HS-27A (cell line): ENCODE measurements at regions not wholly inside any gene's neighbourhood (a gene's known extent, or its start where the extent isn't known, plus 50 kb on each side); places are given as distances from the start of the nearest gene placed in this dataset.
"Not testable (repeated sequence)": the region's sequence is repeated elsewhere in the genome, so short reads cannot be mapped to it uniquely, and the experiment has no call there.

Source experiments
- DNase-seq: peaks from one replicate; pipeline ENCODE4 v3.0.0-alpha.2; 2012; ENCODE audit warnings: low read depth, missing footprints

- no peak for DNase-seq
Measured at GRCh38 chr9:107613321-107613720, 123.8 kb upstream of the KLF4 start.

- DNase-seq, result no peak
Measured at GRCh38 chr9:107612136-107612535, 122.6 kb upstream of the KLF4 start.

GRCh38 chr9:107609547-107609946 is 120.0 kb upstream of the KLF4 start:
- DNase-seq, result no peak

GRCh38 chr9:107606149-107606790 is 116.7 kb upstream of the KLF4 start:
- no peak for DNase-seq

- no peak for DNase-seq
Measured at GRCh38 chr9:107605041-107605440, 115.5 kb upstream of the KLF4 start.

- DNase-seq, result no peak
Measured at GRCh38 chr9:107603281-107603680, 113.7 kb upstream of the KLF4 start.

- DNase-seq, result no peak
Measured at GRCh38 chr9:107600060-107600573, 110.5 kb upstream of the KLF4 start.

- DNase-seq, result no peak
Measured at GRCh38 chr9:107597743-107598217, 108.2 kb upstream of the KLF4 start.

GRCh38 chr9:107594908-107595530 is 105.5 kb upstream of the KLF4 start:
- DNase-seq, result no peak

GRCh38 chr9:107593224-107593870 is 103.8 kb upstream of the KLF4 start:
- no peak for DNase-seq

GRCh38 chr9:107592424-107592823 is 102.9 kb upstream of the KLF4 start:
- DNase-seq, result no peak

GRCh38 chr9:107591781-107592180 is 102.2 kb upstream of the KLF4 start:
- DNase-seq, result no peak

GRCh38 chr9:107588393-107588792 is 98.8 kb upstream of the KLF4 start:
- no peak for DNase-seq

- DNase-seq, result no peak
Measured at GRCh38 chr9:107587191-107587963, 97.8 kb upstream of the KLF4 start.

- DNase-seq, result no peak
Measured at GRCh38 chr9:107586493-107586892, 96.9 kb upstream of the KLF4 start.

GRCh38 chr9:107585465-107585864 is 95.9 kb upstream of the KLF4 start:
- no peak for DNase-seq

GRCh38 chr9:107584944-107585343 is 95.4 kb upstream of the KLF4 start:
- no peak for DNase-seq

- DNase-seq, result no peak
Measured at GRCh38 chr9:107584186-107584585, 94.6 kb upstream of the KLF4 start.

- no peak for DNase-seq
Measured at GRCh38 chr9:107577140-107577776, 87.7 kb upstream of the KLF4 start.

- DNase-seq, result no peak
Measured at GRCh38 chr9:107571148-107571547, 81.6 kb upstream of the KLF4 start.

- no peak for DNase-seq
Measured at GRCh38 chr9:107569174-107569573, 79.6 kb upstream of the KLF4 start.

- not testable (repeated sequence) for DNase-seq
Measured at GRCh38 chr9:107568406-107568805, 78.8 kb upstream of the KLF4 start.
